ENCODE measurements at regions not wholly inside any gene's neighbourhood (a gene's known extent, or its start where the extent isn't known, plus 50 kb on each side); places are given as distances from the start of the nearest gene placed in this dataset.

- TF ChIP-seq CREB5 (CRISPR knock-in tag; IDR thresholded peaks at IDR 0.05; ENCODE audit: low read depth) (no peak), PATZ1 (CRISPR knock-in tag; IDR thresholded peaks at IDR 0.05; ENCODE audit: borderline replicate concordance) (no peak), ZFP30 (CRISPR knock-in tag; IDR thresholded peaks at IDR 0.05) (no peak), ZNF70 (CRISPR knock-in tag; IDR thresholded peaks at IDR 0.05) (no peak), ESRRG (CRISPR knock-in tag; IDR thresholded peaks at IDR 0.05) (no peak), CSRNP3 (CRISPR knock-in tag; IDR thresholded peaks at IDR 0.05) (no peak), ARNTL (CRISPR knock-in tag; IDR thresholded peaks at IDR 0.05; ENCODE audit: borderline replicate concordance, low read depth) (no peak), ZFP3 (CRISPR knock-in tag; IDR thresholded peaks at IDR 0.05) (no peak), POU6F1 (CRISPR knock-in tag; IDR thresholded peaks at IDR 0.05; ENCODE audit: borderline replicate concordance, low read depth) (no peak), TCF4 (CRISPR knock-in tag; IDR thresholded peaks at IDR 0.05; ENCODE audit: borderline replicate concordance) (no peak; the same call in 1 of the 2 replicates), PPARA (CRISPR knock-in tag; IDR thresholded peaks at IDR 0.05; ENCODE audit: borderline replicate concordance) (no peak), ZNF565 (CRISPR knock-in tag; conservative IDR thresholded peaks at IDR 0.05; ENCODE audit: low read depth) (no peak), ZC3H10 (CRISPR knock-in tag; IDR thresholded peaks at IDR 0.05) (no peak), TSHZ2 (CRISPR knock-in tag; IDR thresholded peaks at IDR 0.05) (no peak)
These were observed 180.9 kb downstream of the IPMK start for GRCh38 chr10:58086763-58087150.
